ENCODE measurements at regions not wholly inside any gene's neighbourhood (a gene's known extent, or its start where the extent isn't known, plus 50 kb on each side); places are given as distances from the start of the nearest gene placed in this dataset.

DNA sequence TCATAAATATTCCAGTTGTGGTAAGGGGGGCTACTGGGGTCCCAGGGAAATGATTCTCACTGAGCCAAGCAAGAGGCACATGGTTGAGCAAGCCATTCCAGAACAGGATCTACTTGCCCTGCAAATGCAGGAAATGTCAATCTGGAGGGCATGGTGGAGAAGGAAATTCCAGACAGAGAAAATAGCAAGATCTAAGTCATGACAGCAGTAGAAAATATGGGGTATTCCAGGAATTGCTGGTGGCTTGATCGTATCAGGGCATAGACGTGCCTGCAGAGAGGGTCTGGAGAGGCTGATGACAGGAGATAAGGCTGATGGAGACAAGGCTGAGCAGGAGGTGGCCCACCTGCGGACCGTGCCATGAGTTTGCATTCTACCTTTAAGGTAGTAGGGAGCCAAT is 566.3 kb upstream of the CADM1 start:
- H3K27ac Mint-ChIP-seq, result no peak overlapping the region
- H3K27me3 Mint-ChIP-seq (ENCODE audit: insufficient read depth, low read depth, poor library complexity), result peaks cover 10% of the 10 kb centered on the region
- Histone ChIP-seq H4K20me1 (replicated peaks; ENCODE audit: insufficient read depth) (no peaks in the 10 kb centered on the region), H3K4me3 (no peak overlapping the region), H3K4me2 (no peak overlapping the region), H3K9me2 (ENCODE audit: insufficient read depth) (no peaks in the 10 kb centered on the region), H3F3A (replicated peaks; ENCODE audit: low read depth) (no peaks in the 10 kb centered on the region), H3K27ac (ENCODE audit: low read depth) (no peak overlapping the region), H2AFZ (no peak overlapping the region), H3K4me1 (ENCODE audit: insufficient read depth) (peaks cover 7% of the 10 kb centered on the region), H3K79me2 (replicated peaks; ENCODE audit: insufficient read depth) (no peaks in the 10 kb centered on the region), H3K36me3 (ENCODE audit: insufficient read depth) (no peaks in the 10 kb centered on the region), H3K27me3 (ENCODE audit: insufficient read depth) (no peaks in the 10 kb centered on the region)
- no peak overlapping the region for H3K4me3 Mint-ChIP-seq
- no peak for ATAC-seq
- no peak for DNase-seq (ENCODE audit: low spot score)
- H3K4me1 Mint-ChIP-seq, result peaks cover 9% of the 10 kb centered on the region
- TF ChIP-seq, protein P1, sequence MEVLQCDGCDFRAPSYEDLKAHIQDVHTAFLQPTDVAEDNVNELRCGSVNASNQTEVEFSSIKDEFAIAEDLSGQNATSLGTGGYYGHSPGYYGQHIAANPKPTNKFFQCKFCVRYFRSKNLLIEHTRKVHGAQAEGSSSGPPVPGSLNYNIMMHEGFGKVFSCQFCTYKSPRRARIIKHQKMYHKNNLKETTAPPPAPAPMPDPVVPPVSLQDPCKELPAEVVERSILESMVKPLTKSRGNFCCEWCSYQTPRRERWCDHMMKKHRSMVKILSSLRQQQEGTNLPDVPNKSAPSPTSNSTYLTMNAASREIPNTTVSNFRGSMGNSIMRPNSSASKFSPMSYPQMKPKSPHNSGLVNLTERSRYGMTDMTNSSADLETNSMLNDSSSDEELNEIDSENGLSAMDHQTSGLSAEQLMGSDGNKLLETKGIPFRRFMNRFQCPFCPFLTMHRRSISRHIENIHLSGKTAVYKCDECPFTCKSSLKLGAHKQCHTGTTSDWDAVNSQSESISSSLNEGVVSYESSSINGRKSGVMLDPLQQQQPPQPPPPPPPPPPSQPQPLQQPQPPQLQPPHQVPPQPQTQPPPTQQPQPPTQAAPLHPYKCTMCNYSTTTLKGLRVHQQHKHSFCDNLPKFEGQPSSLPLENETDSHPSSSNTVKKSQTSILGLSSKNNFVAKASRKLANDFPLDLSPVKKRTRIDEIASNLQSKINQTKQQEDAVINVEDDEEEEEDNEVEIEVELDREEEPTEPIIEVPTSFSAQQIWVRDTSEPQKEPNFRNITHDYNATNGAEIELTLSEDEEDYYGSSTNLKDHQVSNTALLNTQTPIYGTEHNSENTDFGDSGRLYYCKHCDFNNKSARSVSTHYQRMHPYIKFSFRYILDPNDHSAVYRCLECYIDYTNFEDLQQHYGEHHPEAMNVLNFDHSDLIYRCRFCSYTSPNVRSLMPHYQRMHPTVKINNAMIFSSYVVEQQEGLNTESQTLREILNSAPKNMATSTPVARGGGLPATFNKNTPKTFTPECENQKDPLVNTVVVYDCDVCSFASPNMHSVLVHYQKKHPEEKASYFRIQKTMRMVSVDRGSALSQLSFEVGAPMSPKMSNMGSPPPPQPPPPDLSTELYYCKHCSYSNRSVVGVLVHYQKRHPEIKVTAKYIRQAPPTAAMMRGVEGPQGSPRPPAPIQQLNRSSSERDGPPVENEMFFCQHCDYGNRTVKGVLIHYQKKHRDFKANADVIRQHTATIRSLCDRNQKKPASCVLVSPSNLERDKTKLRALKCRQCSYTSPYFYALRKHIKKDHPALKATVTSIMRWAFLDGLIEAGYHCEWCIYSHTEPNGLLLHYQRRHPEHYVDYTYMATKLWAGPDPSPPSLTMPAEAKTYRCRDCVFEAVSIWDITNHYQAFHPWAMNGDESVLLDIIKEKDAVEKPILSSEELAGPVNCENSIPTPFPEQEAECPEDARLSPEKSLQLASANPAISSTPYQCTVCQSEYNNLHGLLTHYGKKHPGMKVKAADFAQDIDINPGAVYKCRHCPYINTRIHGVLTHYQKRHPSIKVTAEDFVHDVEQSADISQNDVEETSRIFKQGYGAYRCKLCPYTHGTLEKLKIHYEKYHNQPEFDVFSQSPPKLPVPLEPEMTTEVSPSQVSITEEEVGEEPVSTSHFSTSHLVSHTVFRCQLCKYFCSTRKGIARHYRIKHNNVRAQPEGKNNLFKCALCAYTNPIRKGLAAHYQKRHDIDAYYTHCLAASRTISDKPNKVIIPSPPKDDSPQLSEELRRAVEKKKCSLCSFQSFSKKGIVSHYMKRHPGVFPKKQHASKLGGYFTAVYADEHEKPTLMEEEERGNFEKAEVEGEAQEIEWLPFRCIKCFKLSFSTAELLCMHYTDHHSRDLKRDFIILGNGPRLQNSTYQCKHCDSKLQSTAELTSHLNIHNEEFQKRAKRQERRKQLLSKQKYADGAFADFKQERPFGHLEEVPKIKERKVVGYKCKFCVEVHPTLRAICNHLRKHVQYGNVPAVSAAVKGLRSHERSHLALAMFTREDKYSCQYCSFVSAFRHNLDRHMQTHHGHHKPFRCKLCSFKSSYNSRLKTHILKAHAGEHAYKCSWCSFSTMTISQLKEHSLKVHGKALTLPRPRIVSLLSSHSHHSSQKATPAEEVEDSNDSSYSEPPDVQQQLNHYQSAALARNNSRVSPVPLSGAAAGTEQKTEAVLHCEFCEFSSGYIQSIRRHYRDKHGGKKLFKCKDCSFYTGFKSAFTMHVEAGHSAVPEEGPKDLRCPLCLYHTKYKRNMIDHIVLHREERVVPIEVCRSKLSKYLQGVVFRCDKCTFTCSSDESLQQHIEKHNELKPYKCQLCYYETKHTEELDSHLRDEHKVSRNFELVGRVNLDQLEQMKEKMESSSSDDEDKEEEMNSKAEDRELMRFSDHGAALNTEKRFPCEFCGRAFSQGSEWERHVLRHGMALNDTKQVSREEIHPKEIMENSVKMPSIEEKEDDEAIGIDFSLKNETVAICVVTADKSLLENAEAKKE (CRISPR knock-in tag; IDR thresholded peaks at IDR 0.05), result no peak
- TF ChIP-seq STAT1 (IDR thresholded peaks at IDR 0.05; ENCODE audit: unreplicated experiment) (no peak), NANOG (IDR thresholded peaks at IDR 0.05; ENCODE audit: borderline replicate concordance) (no peak), POLR2AphosphoS5 (IDR thresholded peaks at IDR 0.05; ENCODE audit: low read depth) (no peak), ZNF114 (CRISPR knock-in tag; IDR thresholded peaks at IDR 0.05) (no peak), EZH2phosphoT487 (IDR thresholded peaks at IDR 0.05; ENCODE audit: unreplicated experiment) (no peak), ZNF331 (CRISPR knock-in tag; IDR thresholded peaks at IDR 0.05; ENCODE audit: low read depth) (no peak), EZH2 (IDR thresholded peaks at IDR 0.05; ENCODE audit: low read depth, unreplicated experiment) (no peak), CREB1 (CRISPR knock-in tag; IDR thresholded peaks at IDR 0.05; ENCODE audit: low read depth) (no peak), JUNB (IDR thresholded peaks at IDR 0.05; ENCODE audit: unreplicated experiment) (no peak)
- TF ChIP-seq, protein P2, sequence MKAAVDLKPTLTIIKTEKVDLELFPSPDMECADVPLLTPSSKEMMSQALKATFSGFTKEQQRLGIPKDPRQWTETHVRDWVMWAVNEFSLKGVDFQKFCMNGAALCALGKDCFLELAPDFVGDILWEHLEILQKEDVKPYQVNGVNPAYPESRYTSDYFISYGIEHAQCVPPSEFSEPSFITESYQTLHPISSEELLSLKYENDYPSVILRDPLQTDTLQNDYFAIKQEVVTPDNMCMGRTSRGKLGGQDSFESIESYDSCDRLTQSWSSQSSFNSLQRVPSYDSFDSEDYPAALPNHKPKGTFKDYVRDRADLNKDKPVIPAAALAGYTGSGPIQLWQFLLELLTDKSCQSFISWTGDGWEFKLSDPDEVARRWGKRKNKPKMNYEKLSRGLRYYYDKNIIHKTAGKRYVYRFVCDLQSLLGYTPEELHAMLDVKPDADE (IDR thresholded peaks at IDR 0.05), result no peak
- TF ChIP-seq, protein P3, sequence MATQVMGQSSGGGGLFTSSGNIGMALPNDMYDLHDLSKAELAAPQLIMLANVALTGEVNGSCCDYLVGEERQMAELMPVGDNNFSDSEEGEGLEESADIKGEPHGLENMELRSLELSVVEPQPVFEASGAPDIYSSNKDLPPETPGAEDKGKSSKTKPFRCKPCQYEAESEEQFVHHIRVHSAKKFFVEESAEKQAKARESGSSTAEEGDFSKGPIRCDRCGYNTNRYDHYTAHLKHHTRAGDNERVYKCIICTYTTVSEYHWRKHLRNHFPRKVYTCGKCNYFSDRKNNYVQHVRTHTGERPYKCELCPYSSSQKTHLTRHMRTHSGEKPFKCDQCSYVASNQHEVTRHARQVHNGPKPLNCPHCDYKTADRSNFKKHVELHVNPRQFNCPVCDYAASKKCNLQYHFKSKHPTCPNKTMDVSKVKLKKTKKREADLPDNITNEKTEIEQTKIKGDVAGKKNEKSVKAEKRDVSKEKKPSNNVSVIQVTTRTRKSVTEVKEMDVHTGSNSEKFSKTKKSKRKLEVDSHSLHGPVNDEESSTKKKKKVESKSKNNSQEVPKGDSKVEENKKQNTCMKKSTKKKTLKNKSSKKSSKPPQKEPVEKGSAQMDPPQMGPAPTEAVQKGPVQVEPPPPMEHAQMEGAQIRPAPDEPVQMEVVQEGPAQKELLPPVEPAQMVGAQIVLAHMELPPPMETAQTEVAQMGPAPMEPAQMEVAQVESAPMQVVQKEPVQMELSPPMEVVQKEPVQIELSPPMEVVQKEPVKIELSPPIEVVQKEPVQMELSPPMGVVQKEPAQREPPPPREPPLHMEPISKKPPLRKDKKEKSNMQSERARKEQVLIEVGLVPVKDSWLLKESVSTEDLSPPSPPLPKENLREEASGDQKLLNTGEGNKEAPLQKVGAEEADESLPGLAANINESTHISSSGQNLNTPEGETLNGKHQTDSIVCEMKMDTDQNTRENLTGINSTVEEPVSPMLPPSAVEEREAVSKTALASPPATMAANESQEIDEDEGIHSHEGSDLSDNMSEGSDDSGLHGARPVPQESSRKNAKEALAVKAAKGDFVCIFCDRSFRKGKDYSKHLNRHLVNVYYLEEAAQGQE (IDR thresholded peaks at IDR 0.05; ENCODE audit: unreplicated experiment), result no peak
- TF ChIP-seq, protein P4, sequence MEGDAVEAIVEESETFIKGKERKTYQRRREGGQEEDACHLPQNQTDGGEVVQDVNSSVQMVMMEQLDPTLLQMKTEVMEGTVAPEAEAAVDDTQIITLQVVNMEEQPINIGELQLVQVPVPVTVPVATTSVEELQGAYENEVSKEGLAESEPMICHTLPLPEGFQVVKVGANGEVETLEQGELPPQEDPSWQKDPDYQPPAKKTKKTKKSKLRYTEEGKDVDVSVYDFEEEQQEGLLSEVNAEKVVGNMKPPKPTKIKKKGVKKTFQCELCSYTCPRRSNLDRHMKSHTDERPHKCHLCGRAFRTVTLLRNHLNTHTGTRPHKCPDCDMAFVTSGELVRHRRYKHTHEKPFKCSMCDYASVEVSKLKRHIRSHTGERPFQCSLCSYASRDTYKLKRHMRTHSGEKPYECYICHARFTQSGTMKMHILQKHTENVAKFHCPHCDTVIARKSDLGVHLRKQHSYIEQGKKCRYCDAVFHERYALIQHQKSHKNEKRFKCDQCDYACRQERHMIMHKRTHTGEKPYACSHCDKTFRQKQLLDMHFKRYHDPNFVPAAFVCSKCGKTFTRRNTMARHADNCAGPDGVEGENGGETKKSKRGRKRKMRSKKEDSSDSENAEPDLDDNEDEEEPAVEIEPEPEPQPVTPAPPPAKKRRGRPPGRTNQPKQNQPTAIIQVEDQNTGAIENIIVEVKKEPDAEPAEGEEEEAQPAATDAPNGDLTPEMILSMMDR (conservative IDR thresholded peaks at IDR 0.05; ENCODE audit: low read depth in 2 of 2), result no peak
- no peaks in the 10 kb centered on the region for H3K9me3 Mint-ChIP-seq
- no peaks in the 10 kb centered on the region for H3K36me3 Mint-ChIP-seq (ENCODE audit: low read depth)
